AG09319 (cell line): ENCODE measurements at regions not wholly inside any gene's neighbourhood (a gene's known extent, or its start where the extent isn't known, plus 50 kb on each side); places are given as distances from the start of the nearest gene placed in this dataset.

ENCODE experiments used
- DNase-seq: peaks from one replicate; pipeline ENCODE4 v3.0.0-alpha.2; 2010; ENCODE audit warnings: low read depth; ENCODE audit errors: extremely low read depth
- CTCF ChIP-seq: IDR thresholded peaks from 2 replicates; pipeline ENCODE4 v1.5.1; 2011; ENCODE audit warnings: low read depth, mild to moderate bottlenecking, inconsistent platforms, low read length, moderate library complexity

GRCh38 chr6:135739288-135739687 lies 112.2 kb upstream of the PDE7B start:
- DNase-seq = no peak
- TF ChIP-seq CTCF = no peak

- TF ChIP-seq CTCF = no peak
- DNase-seq = no peak
These were observed 110.9 kb upstream of the PDE7B start for GRCh38 chr6:135740580-135740979.

- no peak for DNase-seq
- TF ChIP-seq CTCF = no peak
These were observed 108.0 kb upstream of the PDE7B start for GRCh38 chr6:135743476-135743875.

GRCh38 chr6:135748189-135748588 lies 103.3 kb upstream of the PDE7B start:
- no peak for TF ChIP-seq CTCF
- DNase-seq = no peak

- no peak for TF ChIP-seq CTCF
- DNase-seq = no peak
These were observed 101.4 kb upstream of the PDE7B start for GRCh38 chr6:135750081-135750480.

- TF ChIP-seq CTCF = no peak
These were observed 98.3 kb upstream of the PDE7B start for GRCh38 chr6:135753196-135753595.

GRCh38 chr6:135759831-135760230 lies 91.7 kb upstream of the PDE7B start:
- TF ChIP-seq CTCF = no peak
- DNase-seq = no peak

More at GRCh38 chr6:135753196-135753595, 98.3 kb upstream of the PDE7B start:
- DNase-seq = no peak

- DNase-seq = no peak
- no peak for TF ChIP-seq CTCF
These were observed 77.5 kb upstream of the PDE7B start for GRCh38 chr6:135774006-135774405.
